GF-D8 (cell line): ENCODE measurements at regions not wholly inside any gene's neighbourhood (a gene's known extent, or its start where the extent isn't known, plus 50 kb on each side); places are given as distances from the start of the nearest gene placed in this dataset.

Experiments used
- DNase-seq: peaks from one replicate; lab custom pipeline; 2025; lab: John Stamatoyannopoulos, UW

- no peak for DNase-seq
These were observed 55.7 kb upstream of the TRABD2B start for GRCh38 chr1:48052923-48053291.

GRCh38 chr1:48051466-48052126 is 54.4 kb upstream of the TRABD2B start:
- DNase-seq, result no peak

- DNase-seq, result no peak
These were observed 52.8 kb upstream of the TRABD2B start for GRCh38 chr1:48049823-48050535.

- no peak for DNase-seq
These were observed 51.8 kb upstream of the TRABD2B start for GRCh38 chr1:48048980-48049379.

GRCh38 chr1:48048064-48048463 is 50.9 kb upstream of the TRABD2B start:
- no peak for DNase-seq

GRCh38 chr1:48047116-48047515 is 49.9 kb upstream of the TRABD2B start:
- DNase-seq, result no peak
